Endothelial cell of umbilical vein (primary cell): ENCODE measurements at regions not wholly inside any gene's neighbourhood (a gene's known extent, or its start where the extent isn't known, plus 50 kb on each side); places are given as distances from the start of the nearest gene placed in this dataset.

Experiments
- BruUV-seq: library from RNA; stranded (reverse); fragments of 400-500 nt; replicated peaks from 2 replicates; lab custom pipeline; 2021; lab: Mats Ljungman, UMichigan
- CTCF ChIA-PET: fragments of 300-600, 350-600 bp; sonication (Branson Sonifier 250); formaldehyde crosslinking; loops from one replicate; lab custom pipeline; 2021; ENCODE audit warnings: antibody characterized with exemption, inconsistent platforms; lab: Charles Lee
- POLR2A ChIA-PET: fragments of 300-600, 350-600 bp; sonication (Branson Sonifier 250); formaldehyde crosslinking; loops from one replicate; lab custom pipeline; 2021; ENCODE audit warnings: antibody characterized with exemption, inconsistent platforms; lab: Charles Lee
- DNase-seq: peaks from one replicate; pipeline ENCODE4 v3.0.0-alpha.2; 2011; ENCODE audit warnings: low read depth, low spot score
- FAIRE-seq: peaks from 2 replicates; lab custom pipeline; 2011; peaks lifted over from hg19 to GRCh38; lab: Jason Lieb, UNC
- H2AFZ ChIP-seq: 2 replicates; pipeline ENCODE4 v1.6.0; 2012; ENCODE audit warnings: low read depth, low read length, control low read depth, inconsistent platforms
- H3K27ac ChIP-seq: 2 replicates; pipeline ENCODE4 v1.5.1; 2011; ENCODE audit warnings: low read depth, mild to moderate bottlenecking, control low read depth, low read length, moderate library complexity; ENCODE audit not compliant: insufficient read depth
- H3K27me3 ChIP-seq, 2 experiments: 2 replicates each; pipeline versions ENCODE4 v1.6.0 to v1.6.1; 2011; ENCODE audit warnings: low read length in 2 of 2, mixed read lengths in 1 of 2; ENCODE audit not compliant: control insufficient read depth in 2 of 2, insufficient read depth in 2 of 2
- H3K36me3 ChIP-seq, 2 experiments: 2 replicates in 1 of 2; 3 replicates in 1 of 2; pipeline ENCODE4 v1.5.1; 2011; ENCODE audit warnings: low read length in 2 of 2, mild to moderate bottlenecking in 1 of 2, moderate library complexity in 1 of 2; ENCODE audit not compliant: control insufficient read depth in 2 of 2, insufficient read depth in 2 of 2; ENCODE audit errors: extremely low read depth in 1 of 2
- H3K4me1 ChIP-seq: 3 replicates; pipeline ENCODE4 v1.5.1; 2011; ENCODE audit warnings: mild to moderate bottlenecking, low read length; ENCODE audit not compliant: control insufficient read depth, insufficient read depth; ENCODE audit errors: extremely low read depth
- H3K4me2 ChIP-seq: 2 replicates; pipeline ENCODE4 v1.6.1; 2011; ENCODE audit warnings: low read length, control low read depth, mixed read lengths; ENCODE audit not compliant: insufficient read depth
- H3K4me3 ChIP-seq, 3 experiments: fragments of 200-600 bp in 1 of 3; sonication (generic), shearing (Covaris generic) in 1 of 3; replicated peaks in 1 of 3; 2 replicates each; pipeline ENCODE4 v1.5.1; 2011 to 2016; ENCODE audit warnings: control low read depth in 3 of 3, low read length in 3 of 3, mild to moderate bottlenecking in 2 of 3, inconsistent platforms in 1 of 3, low read depth in 1 of 3, moderate library complexity in 1 of 3; ENCODE audit not compliant: insufficient read depth in 1 of 3
- H3K79me2 ChIP-seq: 2 replicates; pipeline ENCODE4 v1.6.0; 2012; ENCODE audit warnings: low read length, inconsistent platforms; ENCODE audit not compliant: control insufficient read depth, insufficient read depth
- H3K9ac ChIP-seq: replicated peaks from 2 replicates; pipeline ENCODE3; 2011; ENCODE audit warnings: low read length, control low read depth; ENCODE audit not compliant: insufficient read depth; ENCODE audit errors: extremely low read depth
- H3K9me1 ChIP-seq: replicated peaks from 3 replicates; pipeline ENCODE4 v1.6.0; 2011; ENCODE audit warnings: mild to moderate bottlenecking, low read length; ENCODE audit not compliant: control insufficient read depth, insufficient read depth; ENCODE audit errors: extremely low read depth
- H3K9me3 ChIP-seq: replicated peaks from 2 replicates; pipeline ENCODE4 v1.5.1; 2012; ENCODE audit warnings: low read length, inconsistent platforms; ENCODE audit not compliant: control insufficient read depth, insufficient read depth
- H4K20me1 ChIP-seq: replicated peaks from 2 replicates; pipeline ENCODE3; 2011; ENCODE audit warnings: mild to moderate bottlenecking, low read length; ENCODE audit not compliant: control insufficient read depth, insufficient read depth; ENCODE audit errors: extremely low read depth
- EZH2 ChIP-seq: IDR thresholded peaks from 2 replicates; pipeline ENCODE4 v1.6.1; 2012; ENCODE audit warnings: borderline replicate concordance, low read depth, mild to moderate bottlenecking, moderate library complexity, low read length, inconsistent platforms; ENCODE audit not compliant: severe bottlenecking
- FOS ChIP-seq: IDR thresholded peaks from 2 replicates; pipeline ENCODE4 v1.6.1; 2011; ENCODE audit warnings: mild to moderate bottlenecking, low read length, moderate library complexity, borderline replicate concordance; ENCODE audit not compliant: insufficient read depth
- GATA2 ChIP-seq: IDR thresholded peaks from 2 replicates; pipeline ENCODE4 v1.7.0; 2011; ENCODE audit warnings: low read depth, mild to moderate bottlenecking, moderate library complexity, mixed read lengths, low read length; ENCODE audit not compliant: insufficient read length, insufficient read depth
- JUN ChIP-seq: IDR thresholded peaks from 2 replicates; pipeline ENCODE4 v1.6.1; 2011; ENCODE audit warnings: borderline replicate concordance, low read depth; ENCODE audit not compliant: insufficient read length, insufficient read depth
- MYC ChIP-seq: IDR thresholded peaks from one replicate; pipeline ENCODE4 v1.6.1; 2011; ENCODE audit warnings: mild to moderate bottlenecking, low read depth, low read length
- POLR2A ChIP-seq: IDR thresholded peaks from 2 replicates; pipeline ENCODE4 v1.6.1; 2012; ENCODE audit warnings: low read depth, mild to moderate bottlenecking, control low read depth, low read length
- POLR2AphosphoS5 ChIP-seq: IDR thresholded peaks from 2 replicates; pipeline ENCODE4 v1.6.1; 2012; ENCODE audit warnings: low read depth, mild to moderate bottlenecking, control low read depth, low read length, moderate library complexity; ENCODE audit not compliant: insufficient read depth
- dilution Hi-C: fragments of 300-500 bp; cut with MboI; formaldehyde crosslinking; loops from one replicate; pipeline ENCODE4 v1.15.0; 2019; ENCODE audit warnings: low sequenced_read_pairs; ENCODE audit not compliant: extremely low pct_ligation_motif_present
- intact Hi-C: fragments of 100-400 bp; cut with micrococcal nuclease; formaldehyde crosslinking; loops from one replicate; pipeline ENCODE4 v1.10.0; 2022
- TF ChIP-seq, protein P1 (sequence below): IDR thresholded peaks from 2 replicates; pipeline ENCODE4 v1.6.1; 2011; ENCODE audit not compliant: insufficient read depth, insufficient read length
- TF ChIP-seq, protein P2 (sequence below), 2 donors: IDR thresholded peaks; 1 replicate in 1 of 2; 2 replicates in 1 of 2; pipeline ENCODE4 v1.5.1; 2011; ENCODE audit warnings: low read length in 2 of 2, mild to moderate bottlenecking in 2 of 2, moderate library complexity in 2 of 2, control low read depth in 1 of 2, inconsistent platforms in 1 of 2, low read depth in 1 of 2; ENCODE audit not compliant: insufficient read depth in 1 of 2; ENCODE audit errors: extremely low read depth in 1 of 2

DNA sequence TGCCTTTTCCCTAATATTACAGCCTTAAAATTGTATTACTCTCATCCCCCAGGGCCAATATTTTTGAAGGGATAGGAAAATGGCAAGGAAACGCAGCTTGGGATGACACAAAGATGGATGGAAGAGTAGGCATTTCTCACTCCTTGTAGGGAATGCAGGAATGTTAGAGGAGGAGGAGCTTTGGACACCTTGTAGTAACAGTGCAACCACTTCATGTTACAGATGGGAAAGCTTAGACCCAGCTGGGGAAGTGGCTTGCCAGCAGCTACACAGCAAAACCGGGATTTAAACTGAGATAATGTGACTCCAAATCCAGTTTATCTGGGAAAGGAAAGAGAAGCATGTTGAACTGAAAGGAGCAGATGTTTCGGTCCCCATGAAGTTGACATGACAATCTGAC is 473.7 kb upstream of the DAB1 start:
- Histone ChIP-seq H2AFZ (no peak overlapping the region), H4K20me1 (no peaks in the 10 kb centered on the region), H3K36me3 (no peaks in the 10 kb centered on the region), H3K4me1 (no peaks in the 10 kb centered on the region), H3K4me2 (no peak overlapping the region), H3K27ac (no peak overlapping the region), H3K4me3 (no peak overlapping the region), H3K9ac (no peak overlapping the region), H3K79me2 (no peaks in the 10 kb centered on the region), H3K9me1 (no peaks in the 10 kb centered on the region), H3K9me3 (no peaks in the 10 kb centered on the region), H3K27me3 (no peaks in the 10 kb centered on the region)
- intact Hi-C loops: no loop called here
- ChIA-PET CTCF (no interaction called here), POLR2A (no interaction called here)
- no TSS peak for BruUV-seq
- dilution Hi-C loops: no loop called here
- no peak for FAIRE-seq
- no peak for TF ChIP-seq JUN
- TF ChIP-seq MYC: no peak
- no peak for TF ChIP-seq GATA2
- no peak for TF ChIP-seq POLR2AphosphoS5
- TF ChIP-seq FOS: no peak
- TF ChIP-seq, protein P1, sequence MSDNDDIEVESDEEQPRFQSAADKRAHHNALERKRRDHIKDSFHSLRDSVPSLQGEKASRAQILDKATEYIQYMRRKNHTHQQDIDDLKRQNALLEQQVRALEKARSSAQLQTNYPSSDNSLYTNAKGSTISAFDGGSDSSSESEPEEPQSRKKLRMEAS: no peak
- TF ChIP-seq EZH2: no peak
- TF ChIP-seq POLR2A: no peak
- TF ChIP-seq, protein P2, sequence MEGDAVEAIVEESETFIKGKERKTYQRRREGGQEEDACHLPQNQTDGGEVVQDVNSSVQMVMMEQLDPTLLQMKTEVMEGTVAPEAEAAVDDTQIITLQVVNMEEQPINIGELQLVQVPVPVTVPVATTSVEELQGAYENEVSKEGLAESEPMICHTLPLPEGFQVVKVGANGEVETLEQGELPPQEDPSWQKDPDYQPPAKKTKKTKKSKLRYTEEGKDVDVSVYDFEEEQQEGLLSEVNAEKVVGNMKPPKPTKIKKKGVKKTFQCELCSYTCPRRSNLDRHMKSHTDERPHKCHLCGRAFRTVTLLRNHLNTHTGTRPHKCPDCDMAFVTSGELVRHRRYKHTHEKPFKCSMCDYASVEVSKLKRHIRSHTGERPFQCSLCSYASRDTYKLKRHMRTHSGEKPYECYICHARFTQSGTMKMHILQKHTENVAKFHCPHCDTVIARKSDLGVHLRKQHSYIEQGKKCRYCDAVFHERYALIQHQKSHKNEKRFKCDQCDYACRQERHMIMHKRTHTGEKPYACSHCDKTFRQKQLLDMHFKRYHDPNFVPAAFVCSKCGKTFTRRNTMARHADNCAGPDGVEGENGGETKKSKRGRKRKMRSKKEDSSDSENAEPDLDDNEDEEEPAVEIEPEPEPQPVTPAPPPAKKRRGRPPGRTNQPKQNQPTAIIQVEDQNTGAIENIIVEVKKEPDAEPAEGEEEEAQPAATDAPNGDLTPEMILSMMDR (IDR thresholded peaks at IDR 0.05; ENCODE audit: extremely low read depth in 1 of 2, insufficient read depth in 1 of 2, low read depth in 1 of 2, low read length in 2 of 2): no peak
- DNase-seq: no peak
